H1 (cell line): ENCODE measurements at regions not wholly inside any gene's neighbourhood (a gene's known extent, or its start where the extent isn't known, plus 50 kb on each side); places are given as distances from the start of the nearest gene placed in this dataset.

Experiments
- CHD7 ChIP-seq: fragments of 300-600 bp; sonication (generic); IDR thresholded peaks from 2 replicates; pipeline ENCODE4 v1.7.1; 2012; ENCODE audit warnings: low read length, moderate library complexity, mild to moderate bottlenecking, inconsistent platforms; ENCODE audit not compliant: insufficient replicate concordance

GRCh38 chr2:19810637-19811036 lies 91.1 kb downstream of the TTC32 start (continued):
- no peak for TF ChIP-seq CHD7
